ENCODE measurements at regions not wholly inside any gene's neighbourhood (a gene's known extent, or its start where the extent isn't known, plus 50 kb on each side); places are given as distances from the start of the nearest gene placed in this dataset.

GRCh38 chr4:38309471-38309870, 349.3 kb downstream of the PTTG2 start:
- no peaks in the 10 kb centered on the region for H3K27me3 ChIP-seq
- intact Hi-C loops (cut with DNase I): loop anchor here in 1 of 10 donors (2.0 kb wide), 1 partner anchor 23 kb away; no protein-coding TSS in a partner anchor
- WGBS, 2 donors: 86 to 93% methylated on average over 1 of the region's 1 CpG
- no peak for DNase-seq
- H3K4me1 ChIP-seq: peaks cover 0 to 13% (median 0%) of the 10 kb centered on the region in 9 donors
- H3K4me3 ChIP-seq: no peak overlapping the region
- H3K9me3 ChIP-seq: peaks cover 0 to 4% (median 0%) of the 10 kb centered on the region in 11 donors
- H3K27ac ChIP-seq: no peak overlapping the region
- no peak for ATAC-seq
- no peak for TF ChIP-seq CTCF (IDR thresholded peaks at IDR 0.05)
- no peaks in the 10 kb centered on the region for H3K36me3 ChIP-seq

- peaks cover 0 to 4% (median 0%) of the 10 kb centered on the region in 11 donors for H3K9me3 ChIP-seq
- intact Hi-C loops (cut with DNase I): loop anchor here in 6 of 10 donors (5.0 to 10.0 kb wide), 5 partner anchors 123 to 414 kb away; no protein-coding TSS in a partner anchor
- 67 to 75% methylated on average over 4 of the region's 4 CpGs for WGBS, 2 donors
- no peaks in the 10 kb centered on the region for H3K36me3 ChIP-seq
- DNase-seq (no peak), ATAC-seq (no peak)
- no peak overlapping the region for H3K27ac ChIP-seq
- no peak overlapping the region for H3K4me3 ChIP-seq
- H3K4me1 ChIP-seq: peaks cover 0 to 13% (median 0%) of the 10 kb centered on the region in 9 donors
- no peaks in the 10 kb centered on the region for H3K27me3 ChIP-seq
- TF ChIP-seq CTCF (IDR thresholded peaks at IDR 0.05): no peak
These were observed 350.3 kb downstream of the PTTG2 start for GRCh38 chr4:38310446-38311043.

GRCh38 chr4:38311495-38312126, 351.4 kb downstream of the PTTG2 start:
- DNase-seq: no peak
- Histone ChIP-seq H3K36me3 (no peaks in the 10 kb centered on the region), H3K4me1 (peaks cover 0 to 10% (median 0%) of the 10 kb centered on the region in 9 donors), H3K27me3 (no peaks in the 10 kb centered on the region), H3K9me3 (peaks cover 0 to 4% (median 0%) of the 10 kb centered on the region in 11 donors), H3K27ac (no peak overlapping the region), H3K4me3 (no peak overlapping the region)
- intact Hi-C loops (cut with DNase I): loop anchor here in 6 of 10 donors (5.0 to 10.0 kb wide), 5 partner anchors 124 to 413 kb away; no protein-coding TSS in a partner anchor
- 83 to 86% methylated on average over 8 of the region's 8 CpGs for WGBS, 2 donors
- no peak for TF ChIP-seq CTCF (IDR thresholded peaks at IDR 0.05)
- no peak for ATAC-seq

GRCh38 chr4:38313175-38313574, 350.8 kb upstream of the KLF3 start:
- intact Hi-C loops (cut with DNase I): loop anchor here in 6 of 10 donors (5.0 to 10.0 kb wide), 5 partner anchors 126 to 412 kb away; no protein-coding TSS in a partner anchor
- no peaks in the 10 kb centered on the region for H3K27me3 ChIP-seq
- H3K9me3 ChIP-seq: peaks cover 0 to 4% (median 0%) of the 10 kb centered on the region in 11 donors
- ATAC-seq: no peak
- H3K27ac ChIP-seq: no peak overlapping the region
- WGBS, 2 donors: 88 to 91% methylated on average over 5 of the region's 5 CpGs
- no peak for TF ChIP-seq CTCF (IDR thresholded peaks at IDR 0.05)
- no peaks in the 10 kb centered on the region for H3K36me3 ChIP-seq
- peaks cover 0 to 13% (median 5%) of the 10 kb centered on the region in 9 donors for H3K4me1 ChIP-seq
- DNase-seq: no peak
- no peak overlapping the region for H3K4me3 ChIP-seq

Data from heart right ventricle (tissue), 16 donors.